MM.1S (cell line): ENCODE measurements at regions not wholly inside any gene's neighbourhood (a gene's known extent, or its start where the extent isn't known, plus 50 kb on each side); places are given as distances from the start of the nearest gene placed in this dataset.

Experiments used
- EZH2phosphoT487 ChIP-seq: fragments of 300-600 bp; sonication (generic); IDR thresholded peaks from 2 replicates; pipeline ENCODE4 v1.6.1; 2018; ENCODE audit warnings: antibody characterized with exemption, low read length
- TF ChIP-seq, protein P1 (sequence below): fragments of 300-600 bp; sonication (generic); IDR thresholded peaks from 2 replicates; pipeline ENCODE4 v1.5.1; 2016; ENCODE audit warnings: antibody characterized with exemption, low read length, mixed read lengths

- TF ChIP-seq, protein P1, sequence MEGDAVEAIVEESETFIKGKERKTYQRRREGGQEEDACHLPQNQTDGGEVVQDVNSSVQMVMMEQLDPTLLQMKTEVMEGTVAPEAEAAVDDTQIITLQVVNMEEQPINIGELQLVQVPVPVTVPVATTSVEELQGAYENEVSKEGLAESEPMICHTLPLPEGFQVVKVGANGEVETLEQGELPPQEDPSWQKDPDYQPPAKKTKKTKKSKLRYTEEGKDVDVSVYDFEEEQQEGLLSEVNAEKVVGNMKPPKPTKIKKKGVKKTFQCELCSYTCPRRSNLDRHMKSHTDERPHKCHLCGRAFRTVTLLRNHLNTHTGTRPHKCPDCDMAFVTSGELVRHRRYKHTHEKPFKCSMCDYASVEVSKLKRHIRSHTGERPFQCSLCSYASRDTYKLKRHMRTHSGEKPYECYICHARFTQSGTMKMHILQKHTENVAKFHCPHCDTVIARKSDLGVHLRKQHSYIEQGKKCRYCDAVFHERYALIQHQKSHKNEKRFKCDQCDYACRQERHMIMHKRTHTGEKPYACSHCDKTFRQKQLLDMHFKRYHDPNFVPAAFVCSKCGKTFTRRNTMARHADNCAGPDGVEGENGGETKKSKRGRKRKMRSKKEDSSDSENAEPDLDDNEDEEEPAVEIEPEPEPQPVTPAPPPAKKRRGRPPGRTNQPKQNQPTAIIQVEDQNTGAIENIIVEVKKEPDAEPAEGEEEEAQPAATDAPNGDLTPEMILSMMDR, result no peak
- no peak for TF ChIP-seq EZH2phosphoT487
Measured at GRCh38 chr15:100803171-100803440, 76.5 kb upstream of the ALDH1A3 start.
